GM12891 (cell line): ENCODE measurements at regions not wholly inside any gene's neighbourhood (a gene's known extent, or its start where the extent isn't known, plus 50 kb on each side); places are given as distances from the start of the nearest gene placed in this dataset.

Experiments
- POLR2A ChIP-seq: IDR thresholded peaks from 2 replicates; pipeline ENCODE4 v1.6.1; 2011; ENCODE audit warnings: low read depth, low read length, control low read depth
- POLR2AphosphoS5 ChIP-seq: IDR thresholded peaks from 2 replicates; pipeline ENCODE4 v1.6.1; 2011; ENCODE audit warnings: low read depth, low read length, control low read depth
- POU2F2 ChIP-seq: IDR thresholded peaks from 2 replicates; pipeline ENCODE4 v1.6.1; 2011; ENCODE audit warnings: low read depth, mild to moderate bottlenecking, control low read depth, low read length, moderate library complexity
- SPI1 ChIP-seq: IDR thresholded peaks from 2 replicates; pipeline ENCODE4 v1.6.1; 2011; ENCODE audit warnings: low read depth, low read length, control low read depth
- TAF1 ChIP-seq: IDR thresholded peaks from 2 replicates; pipeline ENCODE4 v1.6.1; 2011; ENCODE audit warnings: low read depth, low read length, control low read depth

DNA sequence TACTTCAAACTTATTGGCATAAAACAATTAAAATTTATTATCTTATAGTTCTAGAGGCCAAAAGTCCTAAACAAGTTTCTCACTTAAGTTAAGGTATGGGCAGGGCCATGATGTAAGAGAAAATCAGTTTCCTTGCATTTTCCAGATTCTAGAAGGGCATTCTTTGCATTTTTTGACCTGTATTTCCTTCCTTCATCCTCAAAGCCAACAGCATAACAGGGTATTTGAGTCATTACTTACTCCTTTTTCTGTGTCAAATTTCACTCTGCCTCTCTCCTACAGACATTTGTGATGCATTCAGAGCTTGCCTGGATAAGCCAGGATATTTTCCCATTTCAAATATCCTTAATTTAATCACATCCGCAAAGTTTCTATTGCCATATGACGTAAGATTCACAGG lies 1499.0 kb downstream of the EFNA5 start:
- TF ChIP-seq POLR2A (no peak), POLR2AphosphoS5 (no peak), SPI1 (no peak), TAF1 (no peak), POU2F2 (no peak)
